ENCODE measurements at regions not wholly inside any gene's neighbourhood (a gene's known extent, or its start where the extent isn't known, plus 50 kb on each side); places are given as distances from the start of the nearest gene placed in this dataset.

DNA sequence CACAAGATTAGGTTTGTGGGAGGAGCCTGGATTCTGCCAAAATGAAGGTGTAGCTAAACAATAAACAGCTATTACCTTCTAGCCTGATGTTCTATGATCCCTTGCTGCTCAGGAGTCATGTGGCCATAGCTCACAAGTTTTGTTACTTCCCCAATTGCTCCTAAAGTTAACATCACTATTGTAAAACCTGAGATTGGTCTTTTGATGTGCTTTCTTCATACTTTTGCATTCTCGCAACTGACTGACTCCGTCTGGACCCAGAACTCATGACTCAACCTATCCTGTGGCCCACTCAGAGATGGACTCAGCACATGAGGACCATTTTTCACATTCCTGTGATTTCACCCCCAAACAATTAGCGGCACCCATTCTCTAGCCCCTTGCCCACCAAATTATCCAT, 69.1 kb downstream of the PTGS2 start:
- TF ChIP-seq POLR2AphosphoS5 (IDR thresholded peaks at IDR 0.05; ENCODE audit: low read depth, low read length) = no peak
- TF ChIP-seq, protein P1, sequence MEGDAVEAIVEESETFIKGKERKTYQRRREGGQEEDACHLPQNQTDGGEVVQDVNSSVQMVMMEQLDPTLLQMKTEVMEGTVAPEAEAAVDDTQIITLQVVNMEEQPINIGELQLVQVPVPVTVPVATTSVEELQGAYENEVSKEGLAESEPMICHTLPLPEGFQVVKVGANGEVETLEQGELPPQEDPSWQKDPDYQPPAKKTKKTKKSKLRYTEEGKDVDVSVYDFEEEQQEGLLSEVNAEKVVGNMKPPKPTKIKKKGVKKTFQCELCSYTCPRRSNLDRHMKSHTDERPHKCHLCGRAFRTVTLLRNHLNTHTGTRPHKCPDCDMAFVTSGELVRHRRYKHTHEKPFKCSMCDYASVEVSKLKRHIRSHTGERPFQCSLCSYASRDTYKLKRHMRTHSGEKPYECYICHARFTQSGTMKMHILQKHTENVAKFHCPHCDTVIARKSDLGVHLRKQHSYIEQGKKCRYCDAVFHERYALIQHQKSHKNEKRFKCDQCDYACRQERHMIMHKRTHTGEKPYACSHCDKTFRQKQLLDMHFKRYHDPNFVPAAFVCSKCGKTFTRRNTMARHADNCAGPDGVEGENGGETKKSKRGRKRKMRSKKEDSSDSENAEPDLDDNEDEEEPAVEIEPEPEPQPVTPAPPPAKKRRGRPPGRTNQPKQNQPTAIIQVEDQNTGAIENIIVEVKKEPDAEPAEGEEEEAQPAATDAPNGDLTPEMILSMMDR (IDR thresholded peaks at IDR 0.05 in 2 of 3, conservative IDR thresholded peaks at IDR 0.05 in 1 of 3; ENCODE audit: borderline replicate concordance in 1 of 3, insufficient read depth in 1 of 3, low read depth in 2 of 3, low read length in 2 of 3) = no peak
- TF ChIP-seq, protein P2, sequence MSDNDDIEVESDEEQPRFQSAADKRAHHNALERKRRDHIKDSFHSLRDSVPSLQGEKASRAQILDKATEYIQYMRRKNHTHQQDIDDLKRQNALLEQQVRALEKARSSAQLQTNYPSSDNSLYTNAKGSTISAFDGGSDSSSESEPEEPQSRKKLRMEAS (IDR thresholded peaks at IDR 0.05) = no peak
- TF ChIP-seq, protein P3, sequence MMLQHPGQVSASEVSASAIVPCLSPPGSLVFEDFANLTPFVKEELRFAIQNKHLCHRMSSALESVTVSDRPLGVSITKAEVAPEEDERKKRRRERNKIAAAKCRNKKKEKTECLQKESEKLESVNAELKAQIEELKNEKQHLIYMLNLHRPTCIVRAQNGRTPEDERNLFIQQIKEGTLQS (IDR thresholded peaks at IDR 0.05) = no peak
- no peak for TF ChIP-seq RAD21 (IDR thresholded peaks at IDR 0.05; ENCODE audit: low read depth)
- no peak for TF ChIP-seq CEBPB (IDR thresholded peaks at IDR 0.05; ENCODE audit: low read depth)
- TF ChIP-seq EGR1 (IDR thresholded peaks at IDR 0.05; ENCODE audit: low read depth) = no peak
- no peak for TF ChIP-seq POLR2A (IDR thresholded peaks at IDR 0.05; ENCODE audit: borderline replicate concordance, extremely low read depth, insufficient read depth, insufficient read length)
- TF ChIP-seq CBX3 (IDR thresholded peaks at IDR 0.05; ENCODE audit: low read depth) = no peak
- no peak for TF ChIP-seq SRF (IDR thresholded peaks at IDR 0.05; ENCODE audit: low read depth)
- TF ChIP-seq, protein P4, sequence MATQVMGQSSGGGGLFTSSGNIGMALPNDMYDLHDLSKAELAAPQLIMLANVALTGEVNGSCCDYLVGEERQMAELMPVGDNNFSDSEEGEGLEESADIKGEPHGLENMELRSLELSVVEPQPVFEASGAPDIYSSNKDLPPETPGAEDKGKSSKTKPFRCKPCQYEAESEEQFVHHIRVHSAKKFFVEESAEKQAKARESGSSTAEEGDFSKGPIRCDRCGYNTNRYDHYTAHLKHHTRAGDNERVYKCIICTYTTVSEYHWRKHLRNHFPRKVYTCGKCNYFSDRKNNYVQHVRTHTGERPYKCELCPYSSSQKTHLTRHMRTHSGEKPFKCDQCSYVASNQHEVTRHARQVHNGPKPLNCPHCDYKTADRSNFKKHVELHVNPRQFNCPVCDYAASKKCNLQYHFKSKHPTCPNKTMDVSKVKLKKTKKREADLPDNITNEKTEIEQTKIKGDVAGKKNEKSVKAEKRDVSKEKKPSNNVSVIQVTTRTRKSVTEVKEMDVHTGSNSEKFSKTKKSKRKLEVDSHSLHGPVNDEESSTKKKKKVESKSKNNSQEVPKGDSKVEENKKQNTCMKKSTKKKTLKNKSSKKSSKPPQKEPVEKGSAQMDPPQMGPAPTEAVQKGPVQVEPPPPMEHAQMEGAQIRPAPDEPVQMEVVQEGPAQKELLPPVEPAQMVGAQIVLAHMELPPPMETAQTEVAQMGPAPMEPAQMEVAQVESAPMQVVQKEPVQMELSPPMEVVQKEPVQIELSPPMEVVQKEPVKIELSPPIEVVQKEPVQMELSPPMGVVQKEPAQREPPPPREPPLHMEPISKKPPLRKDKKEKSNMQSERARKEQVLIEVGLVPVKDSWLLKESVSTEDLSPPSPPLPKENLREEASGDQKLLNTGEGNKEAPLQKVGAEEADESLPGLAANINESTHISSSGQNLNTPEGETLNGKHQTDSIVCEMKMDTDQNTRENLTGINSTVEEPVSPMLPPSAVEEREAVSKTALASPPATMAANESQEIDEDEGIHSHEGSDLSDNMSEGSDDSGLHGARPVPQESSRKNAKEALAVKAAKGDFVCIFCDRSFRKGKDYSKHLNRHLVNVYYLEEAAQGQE (IDR thresholded peaks at IDR 0.05; ENCODE audit: low read depth) = no peak
- no peak for TF ChIP-seq EZH2 (IDR thresholded peaks at IDR 0.05)

Measured in HCT116 (cell line).